GM10248 (cell line): ENCODE measurements at regions not wholly inside any gene's neighbourhood (a gene's known extent, or its start where the extent isn't known, plus 50 kb on each side); places are given as distances from the start of the nearest gene placed in this dataset.
"Not testable (repeated sequence)": the region's sequence is repeated elsewhere in the genome, so short reads cannot be mapped to it uniquely, and the experiment has no call there.

Experiments used
- CTCF ChIA-PET: fragments of 300-600 bp; sonication (Branson Sonifier 250); formaldehyde crosslinking; extraction: SDS; loops from one replicate; lab custom pipeline; 2021; ENCODE audit warnings: antibody characterized with exemption; lab: Yijun Ruan, JAX
- POLR2A ChIA-PET: fragments of 350-650 bp; sonication (Branson Sonifier 250); formaldehyde crosslinking; extraction: SDS; loops from one replicate; lab custom pipeline; 2020; ENCODE audit warnings: antibody characterized with exemption; lab: Yijun Ruan, JAX
- DNase-seq: peaks from one replicate; pipeline ENCODE4 v3.0.0; 2012; ENCODE audit errors: extremely low spot score

GRCh38 chr6:57708061-57708460, 390.6 kb downstream of the PRIM2 start:
- CTCF ChIA-PET, POLR2A ChIA-PET, DNase-seq: not testable (repeated sequence)

- POLR2A ChIA-PET, CTCF ChIA-PET, DNase-seq: not testable (repeated sequence)
Measured at GRCh38 chr6:57722546-57722945, 405.1 kb downstream of the PRIM2 start.

GRCh38 chr6:57723815-57724401, 406.5 kb downstream of the PRIM2 start:
- CTCF ChIA-PET, POLR2A ChIA-PET, DNase-seq: not testable (repeated sequence)

- CTCF ChIA-PET, DNase-seq, POLR2A ChIA-PET: not testable (repeated sequence)
Measured at GRCh38 chr6:57729407-57729806, 412.0 kb downstream of the PRIM2 start.

GRCh38 chr6:57730726-57731125, 413.3 kb downstream of the PRIM2 start:
- DNase-seq, POLR2A ChIA-PET, CTCF ChIA-PET: not testable (repeated sequence)

GRCh38 chr6:57747716-57748115, 430.3 kb downstream of the PRIM2 start:
- CTCF ChIA-PET, POLR2A ChIA-PET, DNase-seq: not testable (repeated sequence)

GRCh38 chr6:57759850-57760249, 442.4 kb downstream of the PRIM2 start:
- DNase-seq, POLR2A ChIA-PET, CTCF ChIA-PET: not testable (repeated sequence)

GRCh38 chr6:57792720-57793397, 475.4 kb downstream of the PRIM2 start:
- DNase-seq, CTCF ChIA-PET, POLR2A ChIA-PET: not testable (repeated sequence)

GRCh38 chr6:57793398-57793762, 475.9 kb downstream of the PRIM2 start:
- CTCF ChIA-PET, DNase-seq, POLR2A ChIA-PET: not testable (repeated sequence)

- CTCF ChIA-PET, POLR2A ChIA-PET, DNase-seq: not testable (repeated sequence)
Measured at GRCh38 chr6:57799703-57800479, 482.5 kb downstream of the PRIM2 start.

- POLR2A ChIA-PET, CTCF ChIA-PET, DNase-seq: not testable (repeated sequence)
Measured at GRCh38 chr6:57808581-57808980, 491.2 kb downstream of the PRIM2 start.

GRCh38 chr6:57809454-57809853, 492.0 kb downstream of the PRIM2 start:
- POLR2A ChIA-PET, CTCF ChIA-PET, DNase-seq: not testable (repeated sequence)

- POLR2A ChIA-PET, DNase-seq, CTCF ChIA-PET: not testable (repeated sequence)
Measured at GRCh38 chr6:57813271-57814075, 496.0 kb downstream of the PRIM2 start.

GRCh38 chr6:57815826-57816225, 498.4 kb downstream of the PRIM2 start:
- DNase-seq, CTCF ChIA-PET, POLR2A ChIA-PET: not testable (repeated sequence)

- CTCF ChIA-PET, DNase-seq, POLR2A ChIA-PET: not testable (repeated sequence)
Measured at GRCh38 chr6:57821325-57821724, 503.9 kb downstream of the PRIM2 start.

- CTCF ChIA-PET, DNase-seq, POLR2A ChIA-PET: not testable (repeated sequence)
Measured at GRCh38 chr6:57822448-57822847, 505.0 kb downstream of the PRIM2 start.
